ENCODE measurements at regions not wholly inside any gene's neighbourhood (a gene's known extent, or its start where the extent isn't known, plus 50 kb on each side); places are given as distances from the start of the nearest gene placed in this dataset.

GRCh38 chr6:56339524-56339923 lies 92.1 kb upstream of the COL21A1 start:
- TF ChIP-seq CTCF (IDR thresholded peaks at IDR 0.05), result no peak
- TF ChIP-seq POLR2A (IDR thresholded peaks at IDR 0.05), result no peak

Data from right lobe of liver (tissue), 4 donors.